ENCODE measurements at regions not wholly inside any gene's neighbourhood (a gene's known extent, or its start where the extent isn't known, plus 50 kb on each side); places are given as distances from the start of the nearest gene placed in this dataset.

- TF ChIP-seq CTCF (IDR thresholded peaks at IDR 0.05), result no peak
- no peak for TF ChIP-seq EP300 (IDR thresholded peaks at IDR 0.05)
- no peak for TF ChIP-seq POLR2A (IDR thresholded peaks at IDR 0.05)
These were observed 168.9 kb downstream of the RHOU start for GRCh38 chr1:228904222-228904621.
